RWPE2 (cell line): ENCODE measurements at regions not wholly inside any gene's neighbourhood (a gene's known extent, or its start where the extent isn't known, plus 50 kb on each side); places are given as distances from the start of the nearest gene placed in this dataset.
A peak's percentile ranks its signal among the peaks of the same experiment; 100 is the strongest.

Source experiments
- ATAC-seq: fragments of 200-7000 bp; cut with Tn5 transposase; 3 replicates; pipeline ENCODE4 v1.9.1; 2021; ENCODE audit warnings: low read depth
- DNase-seq: peaks from one replicate; pipeline ENCODE4 v3.0.0-alpha.2; 2020; ENCODE audit warnings: low spot score
- H3K27ac ChIP-seq: fragments of 450-650 bp; 2 replicates; pipeline ENCODE4 v1.5.1; 2017; ENCODE audit warnings: mild to moderate bottlenecking; ENCODE audit not compliant: poor library complexity, severe bottlenecking
- H3K27me3 ChIP-seq: fragments of 250-450 bp; sonication (Bioruptor Pico); 2 replicates; pipeline ENCODE4 v1.5.1; 2021; ENCODE audit warnings: mild to moderate bottlenecking, moderate library complexity; ENCODE audit not compliant: insufficient read depth, poor library complexity, severe bottlenecking
- H3K36me3 ChIP-seq: fragments of 250-450 bp; sonication (Bioruptor Pico); 2 replicates; pipeline ENCODE4 v1.5.1; 2020; ENCODE audit warnings: low read depth, mild to moderate bottlenecking, moderate library complexity
- H3K4me1 ChIP-seq: fragments of 250-450 bp; sonication (Bioruptor Pico); 2 replicates; pipeline ENCODE4 v1.5.1; 2021; ENCODE audit warnings: mild to moderate bottlenecking, moderate library complexity; ENCODE audit not compliant: insufficient read depth, poor library complexity, severe bottlenecking
- H3K4me3 ChIP-seq: fragments of 250-450 bp; sonication (Bioruptor Pico); 2 replicates; pipeline ENCODE4 v1.5.1; 2021; ENCODE audit warnings: mild to moderate bottlenecking, moderate library complexity; ENCODE audit not compliant: severe bottlenecking
- H3K9me3 ChIP-seq: fragments of 250-450 bp; sonication (Bioruptor Pico); 2 replicates; pipeline ENCODE4 v1.5.1; 2021; ENCODE audit warnings: mild to moderate bottlenecking, moderate library complexity; ENCODE audit not compliant: severe bottlenecking
- CTCF ChIP-seq: fragments of 450-650 bp; IDR thresholded peaks from one replicate; pipeline ENCODE4 v1.5.1; 2017; ENCODE audit warnings: mild to moderate bottlenecking, moderate library complexity; ENCODE audit not compliant: poor library complexity, severe bottlenecking

- Histone ChIP-seq H3K9me3 (no peaks in the 10 kb centered on the region), H3K4me1 (no peaks in the 10 kb centered on the region), H3K27ac (no peak overlapping the region), H3K27me3 (no peaks in the 10 kb centered on the region), H3K4me3 (no peak overlapping the region), H3K36me3 (no peaks in the 10 kb centered on the region)
- TF ChIP-seq CTCF, result no peak
- DNase-seq (no peak), ATAC-seq (no peak)
Measured at GRCh38 chr12:18008642-18009041, 81.4 kb downstream of the RERGL start.

GRCh38 chr12:17999174-17999801 lies 90.7 kb downstream of the RERGL start:
- H3K36me3 ChIP-seq, result no peaks in the 10 kb centered on the region
- no peak overlapping the region for H3K27ac ChIP-seq
- H3K4me1 ChIP-seq, result no peaks in the 10 kb centered on the region
- H3K4me3 ChIP-seq, result no peak overlapping the region
- ATAC-seq, result no peak
- DNase-seq, result no peak
- H3K9me3 ChIP-seq, result no peaks in the 10 kb centered on the region
- H3K27me3 ChIP-seq, result no peaks in the 10 kb centered on the region
- no peak for TF ChIP-seq CTCF

- TF ChIP-seq CTCF, result peak; percentile 72
- Histone ChIP-seq H3K9me3 (no peaks in the 10 kb centered on the region), H3K27ac (no peak overlapping the region), H3K27me3 (no peaks in the 10 kb centered on the region), H3K36me3 (no peaks in the 10 kb centered on the region), H3K4me1 (no peaks in the 10 kb centered on the region), H3K4me3 (no peak overlapping the region)
- ATAC-seq (no peak), DNase-seq (no peak)
Measured at GRCh38 chr12:17992002-17992656, 97.9 kb downstream of the RERGL start.

GRCh38 chr12:17982556-17982955 lies 107.4 kb downstream of the RERGL start:
- DNase-seq (no peak), ATAC-seq (0 out of 3 replicates have a peak, but pooled peaks have one; percentile 17)
- Histone ChIP-seq H3K9me3 (no peaks in the 10 kb centered on the region), H3K27me3 (no peaks in the 10 kb centered on the region), H3K4me3 (no peak overlapping the region), H3K36me3 (no peaks in the 10 kb centered on the region), H3K27ac (no peak overlapping the region), H3K4me1 (no peaks in the 10 kb centered on the region)
- no peak for TF ChIP-seq CTCF

GRCh38 chr12:17976202-17976601 lies 113.8 kb downstream of the RERGL start:
- H3K27me3 ChIP-seq, result no peaks in the 10 kb centered on the region
- DNase-seq, result no peak
- no peak overlapping the region for H3K27ac ChIP-seq

More at GRCh38 chr12:17976202-17976601, 113.8 kb downstream of the RERGL start:
- H3K4me1 ChIP-seq, result no peaks in the 10 kb centered on the region
- peak; percentile 8 for TF ChIP-seq CTCF
- ATAC-seq, result no peak
- H3K36me3 ChIP-seq, result no peaks in the 10 kb centered on the region
- H3K4me3 ChIP-seq, result no peak overlapping the region
- no peaks in the 10 kb centered on the region for H3K9me3 ChIP-seq
